ENCODE measurements at regions not wholly inside any gene's neighbourhood (a gene's known extent, or its start where the extent isn't known, plus 50 kb on each side); places are given as distances from the start of the nearest gene placed in this dataset.

DNA sequence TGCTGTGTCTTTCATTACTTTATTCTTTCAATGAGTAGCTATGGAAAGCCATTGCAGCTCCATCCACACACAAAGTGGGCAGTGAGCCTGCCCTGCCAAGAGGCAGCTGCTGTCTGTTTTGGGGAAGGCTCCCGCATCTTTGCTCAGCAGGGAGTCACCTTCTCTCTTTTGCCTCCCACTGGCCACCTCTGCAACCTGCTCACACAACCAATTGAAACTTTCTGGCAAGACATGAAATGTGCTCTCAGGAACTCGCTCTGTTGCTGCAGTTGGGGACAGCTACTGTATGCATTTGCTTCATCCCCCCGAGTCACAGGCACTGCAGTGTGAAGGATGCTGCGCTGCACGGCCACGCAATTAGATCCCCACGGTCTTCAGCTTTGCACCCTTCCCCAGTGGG, 244.8 kb upstream of the NFE2L3 start:
- no peaks in the 10 kb centered on the region for H3K27me3 Mint-ChIP-seq (ENCODE audit: unreplicated experiment)

DNA sequence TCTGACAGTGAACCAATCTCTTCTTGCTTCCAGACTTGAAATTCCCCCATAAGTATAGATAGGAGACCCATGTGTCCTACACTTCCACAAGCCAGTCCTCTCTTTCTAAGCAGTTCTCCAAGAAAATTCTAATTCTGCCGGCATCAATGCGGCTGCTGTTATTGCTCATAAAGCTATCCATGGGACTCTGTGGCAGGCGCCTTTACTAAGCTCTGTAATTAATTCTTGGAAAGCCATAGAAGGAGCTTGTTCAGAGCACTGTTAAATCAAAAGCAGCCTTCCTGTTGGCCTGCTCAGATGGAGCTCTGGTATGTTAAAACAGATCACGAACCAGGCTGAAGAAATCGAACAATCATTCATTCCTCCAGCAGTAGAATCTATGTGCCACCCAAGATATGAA, 244.3 kb upstream of the NFE2L3 start:
- H3K4me1 Mint-ChIP-seq (ENCODE audit: unreplicated experiment), result peaks cover 7% of the 10 kb centered on the region
- TF ChIP-seq, protein P1, sequence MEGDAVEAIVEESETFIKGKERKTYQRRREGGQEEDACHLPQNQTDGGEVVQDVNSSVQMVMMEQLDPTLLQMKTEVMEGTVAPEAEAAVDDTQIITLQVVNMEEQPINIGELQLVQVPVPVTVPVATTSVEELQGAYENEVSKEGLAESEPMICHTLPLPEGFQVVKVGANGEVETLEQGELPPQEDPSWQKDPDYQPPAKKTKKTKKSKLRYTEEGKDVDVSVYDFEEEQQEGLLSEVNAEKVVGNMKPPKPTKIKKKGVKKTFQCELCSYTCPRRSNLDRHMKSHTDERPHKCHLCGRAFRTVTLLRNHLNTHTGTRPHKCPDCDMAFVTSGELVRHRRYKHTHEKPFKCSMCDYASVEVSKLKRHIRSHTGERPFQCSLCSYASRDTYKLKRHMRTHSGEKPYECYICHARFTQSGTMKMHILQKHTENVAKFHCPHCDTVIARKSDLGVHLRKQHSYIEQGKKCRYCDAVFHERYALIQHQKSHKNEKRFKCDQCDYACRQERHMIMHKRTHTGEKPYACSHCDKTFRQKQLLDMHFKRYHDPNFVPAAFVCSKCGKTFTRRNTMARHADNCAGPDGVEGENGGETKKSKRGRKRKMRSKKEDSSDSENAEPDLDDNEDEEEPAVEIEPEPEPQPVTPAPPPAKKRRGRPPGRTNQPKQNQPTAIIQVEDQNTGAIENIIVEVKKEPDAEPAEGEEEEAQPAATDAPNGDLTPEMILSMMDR (IDR thresholded peaks at IDR 0.05; ENCODE audit: unreplicated experiment), result no peak
- H3K36me3 Mint-ChIP-seq (ENCODE audit: low read depth, unreplicated experiment), result no peaks in the 10 kb centered on the region
- no peak overlapping the region for H3K4me3 Mint-ChIP-seq (ENCODE audit: unreplicated experiment)
- H3K27ac Mint-ChIP-seq (ENCODE audit: unreplicated experiment), result no peak overlapping the region
- H3K9me3 Mint-ChIP-seq (ENCODE audit: unreplicated experiment), result no peaks in the 10 kb centered on the region
- H3K27me3 Mint-ChIP-seq (ENCODE audit: unreplicated experiment), result no peaks in the 10 kb centered on the region
- DNase-seq (ENCODE audit: low spot score), result no peak

More for the DNA sequence above, 244.8 kb upstream of the NFE2L3 start:
- no peak for DNase-seq (ENCODE audit: low spot score)
- TF ChIP-seq, protein P1 (IDR thresholded peaks at IDR 0.05; ENCODE audit: unreplicated experiment), result no peak
- no peaks in the 10 kb centered on the region for H3K9me3 Mint-ChIP-seq (ENCODE audit: unreplicated experiment)
- H3K4me1 Mint-ChIP-seq (ENCODE audit: unreplicated experiment), result peaks cover 7% of the 10 kb centered on the region
- H3K4me3 Mint-ChIP-seq (ENCODE audit: unreplicated experiment), result no peak overlapping the region
- H3K36me3 Mint-ChIP-seq (ENCODE audit: low read depth, unreplicated experiment), result no peaks in the 10 kb centered on the region
- H3K27ac Mint-ChIP-seq (ENCODE audit: unreplicated experiment), result no peak overlapping the region

DNA sequence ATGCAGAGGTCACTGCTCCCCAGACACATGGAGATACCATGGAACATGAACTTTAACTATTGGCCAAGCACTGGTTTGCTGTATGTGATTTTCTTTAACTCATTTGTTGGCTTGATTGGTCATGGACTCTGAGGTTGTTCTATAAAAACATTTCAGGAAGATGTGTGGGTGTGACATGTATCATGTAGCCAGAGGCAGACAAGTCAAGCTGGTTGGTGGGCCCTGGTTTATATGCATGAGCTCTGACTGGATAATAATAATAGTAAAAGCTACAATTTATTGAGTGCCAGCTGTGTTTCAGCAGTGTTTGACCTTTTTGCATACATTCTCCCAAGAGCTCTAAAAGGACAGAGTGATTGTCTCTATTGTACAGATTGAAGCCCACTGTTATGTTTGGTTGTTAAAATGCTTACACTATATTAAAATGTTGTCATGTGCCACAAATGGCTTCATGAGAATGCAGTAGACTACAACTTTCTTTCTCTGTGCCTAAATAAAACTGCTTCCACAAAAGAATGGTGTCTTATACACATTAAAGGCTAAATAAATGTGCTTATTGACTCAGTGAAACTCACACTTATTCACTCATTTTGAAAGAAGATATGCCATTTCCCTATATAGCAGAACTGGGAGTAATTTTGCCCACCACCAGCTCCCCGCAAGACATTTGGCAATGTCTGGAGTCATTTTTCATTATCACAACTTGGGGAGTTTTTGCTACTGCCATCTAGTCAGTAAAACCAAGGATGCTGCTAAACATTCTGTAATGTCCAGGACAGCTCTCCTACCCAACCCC, 243.6 kb upstream of the NFE2L3 start:
- H3K4me1 Mint-ChIP-seq (ENCODE audit: unreplicated experiment), result peaks cover 7% of the 10 kb centered on the region
- TF ChIP-seq, protein P1 (IDR thresholded peaks at IDR 0.05; ENCODE audit: unreplicated experiment), result no peak
- no peak overlapping the region for H3K4me3 Mint-ChIP-seq (ENCODE audit: unreplicated experiment)
- no peak overlapping the region for H3K27ac Mint-ChIP-seq (ENCODE audit: unreplicated experiment)
- DNase-seq (ENCODE audit: low spot score), result no peak
- no peaks in the 10 kb centered on the region for H3K27me3 Mint-ChIP-seq (ENCODE audit: unreplicated experiment)
- no peaks in the 10 kb centered on the region for H3K9me3 Mint-ChIP-seq (ENCODE audit: unreplicated experiment)
- H3K36me3 Mint-ChIP-seq (ENCODE audit: low read depth, unreplicated experiment), result no peaks in the 10 kb centered on the region

DNA sequence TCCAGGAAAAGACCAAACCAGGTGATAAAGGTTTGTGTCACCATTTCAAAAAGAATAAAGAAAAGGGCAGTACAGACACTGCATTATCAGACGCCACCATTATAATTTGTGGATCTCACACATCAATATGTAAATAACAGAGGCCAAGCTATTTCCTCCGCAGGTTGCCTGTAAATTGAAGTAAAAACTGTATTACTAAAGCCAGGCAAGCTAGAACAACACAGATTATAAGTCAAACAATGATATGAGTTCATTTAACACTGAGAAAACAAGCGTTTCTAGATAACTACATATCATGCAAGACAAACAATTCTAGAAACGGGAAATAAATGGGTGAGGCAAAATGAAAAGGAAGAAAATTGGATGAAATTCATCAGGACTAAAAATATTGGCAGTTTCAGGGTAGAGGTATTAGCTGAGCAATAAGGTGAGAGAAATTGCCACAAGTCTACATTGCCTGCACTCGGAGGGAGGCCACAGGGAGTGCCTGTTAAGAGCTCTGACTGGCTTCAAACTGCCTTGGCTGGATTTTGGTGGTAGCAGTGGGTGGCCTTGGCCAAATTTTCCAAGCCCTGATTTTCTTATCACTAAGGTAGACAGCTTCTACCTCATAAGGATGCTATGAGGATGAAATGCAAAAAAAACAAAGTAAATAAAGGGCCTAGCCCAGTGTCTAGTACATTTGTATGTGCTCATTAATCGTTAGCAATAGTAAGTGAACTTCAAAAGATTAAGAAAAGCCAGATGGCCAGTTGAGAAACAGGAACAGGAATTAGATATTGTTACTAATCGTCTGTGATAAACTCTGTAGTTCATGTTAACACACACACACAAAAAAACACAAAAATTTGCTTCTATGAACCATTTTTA, 240.0 kb upstream of the NFE2L3 start:
- Mint-ChIP-seq H3K4me3 (ENCODE audit: unreplicated experiment) (no peak overlapping the region), H3K4me1 (ENCODE audit: unreplicated experiment) (peaks cover 3% of the 10 kb centered on the region), H3K27me3 (ENCODE audit: unreplicated experiment) (no peaks in the 10 kb centered on the region), H3K9me3 (ENCODE audit: unreplicated experiment) (no peaks in the 10 kb centered on the region), H3K36me3 (ENCODE audit: low read depth, unreplicated experiment) (no peaks in the 10 kb centered on the region), H3K27ac (ENCODE audit: unreplicated experiment) (no peak overlapping the region)
- TF ChIP-seq, protein P1 (IDR thresholded peaks at IDR 0.05; ENCODE audit: unreplicated experiment), result no peak
- DNase-seq (ENCODE audit: low spot score), result no peak
